ENCODE measurements at regions not wholly inside any gene's neighbourhood (a gene's known extent, or its start where the extent isn't known, plus 50 kb on each side); places are given as distances from the start of the nearest gene placed in this dataset.
"Not testable (repeated sequence)": the region's sequence is repeated elsewhere in the genome, so short reads cannot be mapped to it uniquely, and the experiment has no call there.

- DNase-seq: no peak
These were observed 60.0 kb upstream of the SERP2 start for GRCh38 chr13:44313674-44314073.

- not testable (repeated sequence) for DNase-seq
These were observed 59.5 kb upstream of the SERP2 start for GRCh38 chr13:44314160-44314559.

DNA sequence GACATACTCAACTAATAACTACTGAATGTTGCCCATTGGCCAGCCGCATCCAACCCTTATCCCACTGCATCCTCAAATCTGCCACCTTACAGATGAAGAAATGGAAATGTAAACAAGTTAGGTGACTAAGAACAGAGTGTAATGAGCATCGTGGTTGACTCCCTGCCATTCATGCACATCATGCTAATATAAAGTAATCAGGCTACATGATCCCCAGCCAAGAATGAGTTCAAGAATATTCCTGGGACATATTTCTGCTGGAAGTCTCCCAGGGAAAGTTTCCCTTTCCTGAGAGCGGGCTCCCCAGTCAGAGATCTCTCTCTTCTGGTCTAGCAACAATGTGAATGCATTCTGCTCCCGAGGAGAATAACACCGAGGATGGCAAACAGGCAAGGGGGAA, 55.9 kb upstream of the SERP2 start:
- DNase-seq: no peak

- DNase-seq: peak; percentile 73
These were observed 55.5 kb upstream of the SERP2 start for GRCh38 chr13:44318161-44318560.

- no peak for DNase-seq
These were observed 53.0 kb upstream of the SERP2 start for GRCh38 chr13:44320611-44321010.

DNA sequence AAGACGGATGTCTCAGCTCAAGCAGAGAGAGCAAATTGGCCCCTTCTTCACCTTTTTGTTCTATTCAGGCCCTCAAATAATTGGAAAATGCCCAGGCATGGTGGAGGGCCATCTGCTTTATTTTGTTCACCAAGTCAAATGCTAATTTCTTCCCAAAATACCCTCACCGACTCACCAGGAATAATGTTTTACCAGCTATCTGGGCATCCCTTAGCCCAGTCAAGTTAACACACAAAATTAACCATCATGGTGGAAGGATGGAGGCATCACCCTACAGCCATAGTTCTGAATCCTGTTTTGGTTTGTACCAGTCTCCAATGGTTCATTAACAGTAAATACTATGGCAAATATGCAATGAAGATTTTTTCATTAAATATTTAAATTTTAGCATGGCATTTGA, 51.7 kb upstream of the SERP2 start:
- DNase-seq: no peak

- no peak for DNase-seq
These were observed 50.7 kb upstream of the SERP2 start for GRCh38 chr13:44322928-44323327.

DNA sequence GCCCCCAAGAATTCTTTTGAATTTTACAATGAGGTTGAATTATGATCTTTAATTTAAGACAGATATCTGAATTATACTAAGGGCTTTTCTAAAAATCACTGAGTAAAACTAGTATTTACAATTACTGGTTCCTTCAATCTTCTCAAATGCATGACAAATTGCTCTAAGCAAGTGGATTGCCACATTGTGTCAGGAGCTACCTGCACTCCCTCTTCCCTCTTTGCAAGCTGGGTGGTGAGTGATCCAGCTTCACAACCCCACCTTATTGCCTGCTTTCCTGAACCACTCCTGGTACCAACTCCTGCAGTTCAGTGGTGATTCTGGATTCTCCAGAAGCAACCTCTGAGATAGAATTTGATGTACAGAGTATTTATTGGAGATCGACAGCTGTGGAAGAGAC, 49.9 kb upstream of the SERP2 start:
- no peak for DNase-seq
